WTC11 (cell line): ENCODE measurements at regions not wholly inside any gene's neighbourhood (a gene's known extent, or its start where the extent isn't known, plus 50 kb on each side); places are given as distances from the start of the nearest gene placed in this dataset.

ENCODE experiments used
- ATAC-seq: fragments of 200-7000 bp; cut with Tn5 transposase; 2 replicates; pipeline ENCODE4 v1.10.0; 2021; ENCODE audit warnings: mild to moderate bottlenecking, moderate library complexity
- CTCF ChIA-PET: fragments of 300-600 bp; sonication (Branson Sonifier 250); formaldehyde crosslinking; loops from one replicate; lab custom pipeline; 2021; ENCODE audit warnings: antibody characterized with exemption; lab: Charles Lee
- POLR2A ChIA-PET: fragments of 350-600 bp; sonication (Branson Sonifier 250); formaldehyde crosslinking; loops from one replicate; lab custom pipeline; 2021; ENCODE audit warnings: antibody characterized with exemption; lab: Charles Lee
- DNase-seq: peaks from one replicate; pipeline ENCODE4 v3.0.0; 2021; ENCODE audit warnings: low spot score
- H3K27ac Mint-ChIP-seq: 2 replicates; pipeline ENCODE4 v1.8.0; 2021; ENCODE audit warnings: mixed read lengths
- H3K27me3 Mint-ChIP-seq: 2 replicates; pipeline ENCODE4 v1.8.0; 2021; ENCODE audit warnings: low read depth, mild to moderate bottlenecking, moderate library complexity, mixed read lengths
- H3K36me3 Mint-ChIP-seq: 2 replicates; pipeline ENCODE4 v1.8.0; 2021; ENCODE audit warnings: mixed read lengths
- H3K4me1 Mint-ChIP-seq: 2 replicates; pipeline ENCODE4 v1.8.0; 2022; ENCODE audit warnings: mixed read lengths
- H3K4me3 Mint-ChIP-seq: 2 replicates; pipeline ENCODE4 v1.8.0; 2021; ENCODE audit warnings: mild to moderate bottlenecking, moderate library complexity, mixed read lengths
- H3K9me3 Mint-ChIP-seq: 2 replicates; pipeline ENCODE4 v1.8.0; 2021; ENCODE audit warnings: mixed read lengths
- CBFB ChIP-seq: sonication (generic); formaldehyde crosslinking; IDR thresholded peaks from 2 replicates; pipeline ENCODE4 v1.8.1; 2022; ENCODE audit warnings: mild to moderate bottlenecking, low read depth, missing genetic modification reagents
- FOXK1 ChIP-seq: sonication (generic); formaldehyde crosslinking; IDR thresholded peaks from 2 replicates; pipeline ENCODE4 v1.8.0; 2022; ENCODE audit warnings: mild to moderate bottlenecking, moderate library complexity, missing genetic modification reagents
- FOXP1 ChIP-seq: sonication (generic); formaldehyde crosslinking; IDR thresholded peaks from 2 replicates; pipeline ENCODE4 v1.8.0; 2022; ENCODE audit warnings: missing genetic modification reagents, mild to moderate bottlenecking, moderate library complexity, borderline replicate concordance
- MYBL2 ChIP-seq: sonication (generic); formaldehyde crosslinking; IDR thresholded peaks from 2 replicates; pipeline ENCODE4 v1.8.1; 2023; ENCODE audit warnings: mild to moderate bottlenecking, moderate library complexity, missing genetic modification reagents
- NR2C2 ChIP-seq: sonication (generic); formaldehyde crosslinking; IDR thresholded peaks from 2 replicates; pipeline ENCODE4 v1.8.0; 2022; ENCODE audit warnings: mild to moderate bottlenecking, missing genetic modification reagents
- PRRX2 ChIP-seq: fragments of 250-450 bp; sonication (Bioruptor Pico); IDR thresholded peaks from 2 replicates; pipeline ENCODE4 v1.8.0; 2021; ENCODE audit warnings: mild to moderate bottlenecking
- RORB ChIP-seq: fragments of 250-450 bp; sonication (Bioruptor Pico); IDR thresholded peaks from 2 replicates; pipeline ENCODE4 v1.9.0; 2021; ENCODE audit warnings: mild to moderate bottlenecking
- SOX15 ChIP-seq: fragments of 250-450 bp; sonication (Bioruptor Pico); IDR thresholded peaks from 2 replicates; pipeline ENCODE4 v1.9.0; 2021; ENCODE audit warnings: mild to moderate bottlenecking
- ZNF671 ChIP-seq: fragments of 250-450 bp; sonication (Bioruptor Pico); IDR thresholded peaks from 2 replicates; pipeline ENCODE4 v1.8.0; 2021; ENCODE audit warnings: mild to moderate bottlenecking
- TF ChIP-seq, protein P1 (sequence below): fragments of 200-600 bp; IDR thresholded peaks from 2 replicates; pipeline ENCODE4 v1.8.0; 2022; ENCODE audit warnings: antibody characterized with exemption
- TF ChIP-seq, protein P2 (sequence below): fragments of 250-450 bp; sonication (Bioruptor Pico); IDR thresholded peaks from 2 replicates; pipeline ENCODE4 v1.9.0; 2021; ENCODE audit warnings: mild to moderate bottlenecking
- TF ChIP-seq, protein P3 (sequence below): sonication (generic); formaldehyde crosslinking; IDR thresholded peaks from 2 replicates; pipeline ENCODE4 v1.8.1; 2023; ENCODE audit warnings: mild to moderate bottlenecking, missing genetic modification reagents
- TF ChIP-seq, protein P4 (sequence below): sonication (generic); formaldehyde crosslinking; IDR thresholded peaks from 2 replicates; pipeline ENCODE4 v1.8.1; 2022; ENCODE audit warnings: low read depth, mild to moderate bottlenecking, moderate library complexity, missing genetic modification reagents, borderline replicate concordance
- TF ChIP-seq, protein P5 (sequence below): sonication (generic); formaldehyde crosslinking; IDR thresholded peaks from 2 replicates; pipeline ENCODE4 v1.8.0; 2022; ENCODE audit warnings: missing genetic modification reagents
- TF ChIP-seq, protein P6 (sequence below): sonication (generic); formaldehyde crosslinking; IDR thresholded peaks from 2 replicates; pipeline ENCODE4 v1.8.1; 2023; ENCODE audit warnings: mild to moderate bottlenecking, missing genetic modification reagents, borderline replicate concordance
- TF ChIP-seq, protein P7 (sequence below): sonication (generic); formaldehyde crosslinking; IDR thresholded peaks from 2 replicates; pipeline ENCODE4 v1.8.1; 2022; ENCODE audit warnings: missing genetic modification reagents, borderline replicate concordance

DNA sequence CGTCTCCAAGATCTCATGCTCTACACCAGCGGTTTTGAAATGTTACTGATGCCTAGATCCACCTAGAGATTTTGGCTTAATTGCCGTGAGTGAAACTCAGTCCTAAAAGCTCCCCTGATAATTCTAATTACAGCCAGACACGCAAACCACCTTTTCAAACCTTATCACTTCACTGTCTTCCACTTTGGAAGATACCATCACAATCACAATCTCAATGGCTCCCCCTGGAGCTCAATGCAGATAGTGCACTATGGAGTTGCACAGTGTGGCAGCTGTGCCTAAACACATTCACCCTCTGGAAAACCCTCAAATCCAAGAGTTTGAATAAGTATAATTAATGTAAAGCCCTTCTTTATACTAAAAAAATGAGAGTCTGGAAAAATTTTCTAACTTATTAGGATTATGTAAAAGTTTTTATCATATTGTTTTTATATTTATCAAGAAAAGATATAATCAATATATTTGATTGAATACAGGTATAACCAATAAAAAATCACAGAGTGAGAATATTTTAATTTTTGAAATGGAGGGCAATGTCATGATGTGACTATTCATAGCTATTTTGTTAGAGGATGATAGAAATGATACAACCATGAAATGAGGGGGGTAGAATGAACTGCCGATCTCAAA is 102.9 kb upstream of the SLC8A1 start:
- Mint-ChIP-seq H3K9me3 (no peaks in the 10 kb centered on the region), H3K4me1 (0 out of 2 replicates have a peak, but pooled peaks cover 6% of the 10 kb centered on the region), H3K27me3 (no peaks in the 10 kb centered on the region), H3K4me3 (no peak overlapping the region), H3K27ac (no peak overlapping the region), H3K36me3 (no peaks in the 10 kb centered on the region)
- ChIA-PET POLR2A (no interaction called here), CTCF (interaction anchor here (0.7 to 2.1 kb wide), 22 partner anchors 10 to 641 kb away, joined by 3 to 24 read pairs (median 3); no protein-coding TSS in a partner anchor)
- DNase-seq (peak; percentile 83), ATAC-seq (peak; percentile 98)
- no peak for TF ChIP-seq FOXP1
- TF ChIP-seq, protein P1, sequence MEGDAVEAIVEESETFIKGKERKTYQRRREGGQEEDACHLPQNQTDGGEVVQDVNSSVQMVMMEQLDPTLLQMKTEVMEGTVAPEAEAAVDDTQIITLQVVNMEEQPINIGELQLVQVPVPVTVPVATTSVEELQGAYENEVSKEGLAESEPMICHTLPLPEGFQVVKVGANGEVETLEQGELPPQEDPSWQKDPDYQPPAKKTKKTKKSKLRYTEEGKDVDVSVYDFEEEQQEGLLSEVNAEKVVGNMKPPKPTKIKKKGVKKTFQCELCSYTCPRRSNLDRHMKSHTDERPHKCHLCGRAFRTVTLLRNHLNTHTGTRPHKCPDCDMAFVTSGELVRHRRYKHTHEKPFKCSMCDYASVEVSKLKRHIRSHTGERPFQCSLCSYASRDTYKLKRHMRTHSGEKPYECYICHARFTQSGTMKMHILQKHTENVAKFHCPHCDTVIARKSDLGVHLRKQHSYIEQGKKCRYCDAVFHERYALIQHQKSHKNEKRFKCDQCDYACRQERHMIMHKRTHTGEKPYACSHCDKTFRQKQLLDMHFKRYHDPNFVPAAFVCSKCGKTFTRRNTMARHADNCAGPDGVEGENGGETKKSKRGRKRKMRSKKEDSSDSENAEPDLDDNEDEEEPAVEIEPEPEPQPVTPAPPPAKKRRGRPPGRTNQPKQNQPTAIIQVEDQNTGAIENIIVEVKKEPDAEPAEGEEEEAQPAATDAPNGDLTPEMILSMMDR: peak; percentile 76

DNA sequence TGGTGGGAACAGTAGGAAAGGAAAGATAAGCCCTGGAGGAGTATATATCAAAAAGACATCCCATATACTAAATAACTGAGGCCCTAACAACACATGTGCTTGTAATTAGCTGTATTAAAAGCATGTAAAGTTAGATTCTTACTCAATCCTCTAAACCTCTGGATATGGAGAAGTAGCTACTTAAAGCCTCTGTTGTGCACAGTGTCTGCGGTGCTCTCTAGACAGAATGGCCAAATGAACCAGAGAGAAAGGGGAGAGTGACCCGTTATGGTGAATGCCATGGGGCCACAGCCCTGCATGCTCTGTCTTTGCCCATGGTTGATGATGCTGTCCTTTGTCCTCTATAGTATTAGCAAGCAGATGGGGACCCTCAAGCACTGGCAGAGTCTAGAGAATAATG is 104.4 kb upstream of the SLC8A1 start:
- DNase-seq: no peak
- CTCF ChIA-PET: no interaction called here
- no peaks in the 10 kb centered on the region for H3K9me3 Mint-ChIP-seq
- POLR2A ChIA-PET: no interaction called here
- H3K27ac Mint-ChIP-seq: no peak overlapping the region
- TF ChIP-seq FOXK1 (CRISPR knock-in tag): no peak
- no peak for TF ChIP-seq RORB
- TF ChIP-seq, protein P2, sequence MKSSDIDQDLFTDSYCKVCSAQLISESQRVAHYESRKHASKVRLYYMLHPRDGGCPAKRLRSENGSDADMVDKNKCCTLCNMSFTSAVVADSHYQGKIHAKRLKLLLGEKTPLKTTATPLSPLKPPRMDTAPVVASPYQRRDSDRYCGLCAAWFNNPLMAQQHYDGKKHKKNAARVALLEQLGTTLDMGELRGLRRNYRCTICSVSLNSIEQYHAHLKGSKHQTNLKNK (CRISPR knock-in tag): no peak
- no peak for TF ChIP-seq PRRX2
- TF ChIP-seq, protein P1: no peak
- TF ChIP-seq, protein P3, sequence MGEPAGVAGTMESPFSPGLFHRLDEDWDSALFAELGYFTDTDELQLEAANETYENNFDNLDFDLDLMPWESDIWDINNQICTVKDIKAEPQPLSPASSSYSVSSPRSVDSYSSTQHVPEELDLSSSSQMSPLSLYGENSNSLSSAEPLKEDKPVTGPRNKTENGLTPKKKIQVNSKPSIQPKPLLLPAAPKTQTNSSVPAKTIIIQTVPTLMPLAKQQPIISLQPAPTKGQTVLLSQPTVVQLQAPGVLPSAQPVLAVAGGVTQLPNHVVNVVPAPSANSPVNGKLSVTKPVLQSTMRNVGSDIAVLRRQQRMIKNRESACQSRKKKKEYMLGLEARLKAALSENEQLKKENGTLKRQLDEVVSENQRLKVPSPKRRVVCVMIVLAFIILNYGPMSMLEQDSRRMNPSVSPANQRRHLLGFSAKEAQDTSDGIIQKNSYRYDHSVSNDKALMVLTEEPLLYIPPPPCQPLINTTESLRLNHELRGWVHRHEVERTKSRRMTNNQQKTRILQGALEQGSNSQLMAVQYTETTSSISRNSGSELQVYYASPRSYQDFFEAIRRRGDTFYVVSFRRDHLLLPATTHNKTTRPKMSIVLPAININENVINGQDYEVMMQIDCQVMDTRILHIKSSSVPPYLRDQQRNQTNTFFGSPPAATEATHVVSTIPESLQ (CRISPR knock-in tag): no peak
- TF ChIP-seq, protein P4, sequence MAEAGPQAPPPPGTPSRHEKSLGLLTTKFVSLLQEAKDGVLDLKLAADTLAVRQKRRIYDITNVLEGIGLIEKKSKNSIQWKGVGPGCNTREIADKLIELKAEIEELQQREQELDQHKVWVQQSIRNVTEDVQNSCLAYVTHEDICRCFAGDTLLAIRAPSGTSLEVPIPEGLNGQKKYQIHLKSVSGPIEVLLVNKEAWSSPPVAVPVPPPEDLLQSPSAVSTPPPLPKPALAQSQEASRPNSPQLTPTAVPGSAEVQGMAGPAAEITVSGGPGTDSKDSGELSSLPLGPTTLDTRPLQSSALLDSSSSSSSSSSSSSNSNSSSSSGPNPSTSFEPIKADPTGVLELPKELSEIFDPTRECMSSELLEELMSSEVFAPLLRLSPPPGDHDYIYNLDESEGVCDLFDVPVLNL (CRISPR knock-in tag): no peak
- TF ChIP-seq, protein P5, sequence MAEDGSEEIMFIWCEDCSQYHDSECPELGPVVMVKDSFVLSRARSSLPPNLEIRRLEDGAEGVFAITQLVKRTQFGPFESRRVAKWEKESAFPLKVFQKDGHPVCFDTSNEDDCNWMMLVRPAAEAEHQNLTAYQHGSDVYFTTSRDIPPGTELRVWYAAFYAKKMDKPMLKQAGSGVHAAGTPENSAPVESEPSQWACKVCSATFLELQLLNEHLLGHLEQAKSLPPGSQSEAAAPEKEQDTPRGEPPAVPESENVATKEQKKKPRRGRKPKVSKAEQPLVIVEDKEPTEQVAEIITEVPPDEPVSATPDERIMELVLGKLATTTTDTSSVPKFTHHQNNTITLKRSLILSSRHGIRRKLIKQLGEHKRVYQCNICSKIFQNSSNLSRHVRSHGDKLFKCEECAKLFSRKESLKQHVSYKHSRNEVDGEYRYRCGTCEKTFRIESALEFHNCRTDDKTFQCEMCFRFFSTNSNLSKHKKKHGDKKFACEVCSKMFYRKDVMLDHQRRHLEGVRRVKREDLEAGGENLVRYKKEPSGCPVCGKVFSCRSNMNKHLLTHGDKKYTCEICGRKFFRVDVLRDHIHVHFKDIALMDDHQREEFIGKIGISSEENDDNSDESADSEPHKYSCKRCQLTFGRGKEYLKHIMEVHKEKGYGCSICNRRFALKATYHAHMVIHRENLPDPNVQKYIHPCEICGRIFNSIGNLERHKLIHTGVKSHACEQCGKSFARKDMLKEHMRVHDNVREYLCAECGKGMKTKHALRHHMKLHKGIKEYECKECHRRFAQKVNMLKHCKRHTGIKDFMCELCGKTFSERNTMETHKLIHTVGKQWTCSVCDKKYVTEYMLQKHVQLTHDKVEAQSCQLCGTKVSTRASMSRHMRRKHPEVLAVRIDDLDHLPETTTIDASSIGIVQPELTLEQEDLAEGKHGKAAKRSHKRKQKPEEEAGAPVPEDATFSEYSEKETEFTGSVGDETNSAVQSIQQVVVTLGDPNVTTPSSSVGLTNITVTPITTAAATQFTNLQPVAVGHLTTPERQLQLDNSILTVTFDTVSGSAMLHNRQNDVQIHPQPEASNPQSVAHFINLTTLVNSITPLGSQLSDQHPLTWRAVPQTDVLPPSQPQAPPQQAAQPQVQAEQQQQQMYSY: no peak
- TF ChIP-seq CBFB (CRISPR knock-in tag): no peak
- no peak for TF ChIP-seq SOX15 (CRISPR knock-in tag)
- TF ChIP-seq, protein P6, sequence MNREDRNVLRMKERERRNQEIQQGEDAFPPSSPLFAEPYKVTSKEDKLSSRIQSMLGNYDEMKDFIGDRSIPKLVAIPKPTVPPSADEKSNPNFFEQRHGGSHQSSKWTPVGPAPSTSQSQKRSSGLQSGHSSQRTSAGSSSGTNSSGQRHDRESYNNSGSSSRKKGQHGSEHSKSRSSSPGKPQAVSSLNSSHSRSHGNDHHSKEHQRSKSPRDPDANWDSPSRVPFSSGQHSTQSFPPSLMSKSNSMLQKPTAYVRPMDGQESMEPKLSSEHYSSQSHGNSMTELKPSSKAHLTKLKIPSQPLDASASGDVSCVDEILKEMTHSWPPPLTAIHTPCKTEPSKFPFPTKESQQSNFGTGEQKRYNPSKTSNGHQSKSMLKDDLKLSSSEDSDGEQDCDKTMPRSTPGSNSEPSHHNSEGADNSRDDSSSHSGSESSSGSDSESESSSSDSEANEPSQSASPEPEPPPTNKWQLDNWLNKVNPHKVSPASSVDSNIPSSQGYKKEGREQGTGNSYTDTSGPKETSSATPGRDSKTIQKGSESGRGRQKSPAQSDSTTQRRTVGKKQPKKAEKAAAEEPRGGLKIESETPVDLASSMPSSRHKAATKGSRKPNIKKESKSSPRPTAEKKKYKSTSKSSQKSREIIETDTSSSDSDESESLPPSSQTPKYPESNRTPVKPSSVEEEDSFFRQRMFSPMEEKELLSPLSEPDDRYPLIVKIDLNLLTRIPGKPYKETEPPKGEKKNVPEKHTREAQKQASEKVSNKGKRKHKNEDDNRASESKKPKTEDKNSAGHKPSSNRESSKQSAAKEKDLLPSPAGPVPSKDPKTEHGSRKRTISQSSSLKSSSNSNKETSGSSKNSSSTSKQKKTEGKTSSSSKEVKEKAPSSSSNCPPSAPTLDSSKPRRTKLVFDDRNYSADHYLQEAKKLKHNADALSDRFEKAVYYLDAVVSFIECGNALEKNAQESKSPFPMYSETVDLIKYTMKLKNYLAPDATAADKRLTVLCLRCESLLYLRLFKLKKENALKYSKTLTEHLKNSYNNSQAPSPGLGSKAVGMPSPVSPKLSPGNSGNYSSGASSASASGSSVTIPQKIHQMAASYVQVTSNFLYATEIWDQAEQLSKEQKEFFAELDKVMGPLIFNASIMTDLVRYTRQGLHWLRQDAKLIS (CRISPR knock-in tag): no peak
- TF ChIP-seq ZNF671 (CRISPR knock-in tag): no peak
- no peak for TF ChIP-seq NR2C2 (CRISPR knock-in tag)
- TF ChIP-seq MYBL2 (CRISPR knock-in tag): no peak
- TF ChIP-seq, protein P7, sequence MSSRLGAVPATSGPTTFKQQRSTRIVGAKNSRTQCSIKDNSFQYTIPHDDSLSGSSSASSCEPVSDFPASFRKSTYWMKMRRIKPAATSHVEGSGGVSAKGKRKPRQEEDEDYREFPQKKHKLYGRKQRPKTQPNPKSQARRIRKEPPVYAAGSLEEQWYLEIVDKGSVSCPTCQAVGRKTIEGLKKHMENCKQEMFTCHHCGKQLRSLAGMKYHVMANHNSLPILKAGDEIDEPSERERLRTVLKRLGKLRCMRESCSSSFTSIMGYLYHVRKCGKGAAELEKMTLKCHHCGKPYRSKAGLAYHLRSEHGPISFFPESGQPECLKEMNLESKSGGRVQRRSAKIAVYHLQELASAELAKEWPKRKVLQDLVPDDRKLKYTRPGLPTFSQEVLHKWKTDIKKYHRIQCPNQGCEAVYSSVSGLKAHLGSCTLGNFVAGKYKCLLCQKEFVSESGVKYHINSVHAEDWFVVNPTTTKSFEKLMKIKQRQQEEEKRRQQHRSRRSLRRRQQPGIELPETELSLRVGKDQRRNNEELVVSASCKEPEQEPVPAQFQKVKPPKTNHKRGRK (CRISPR knock-in tag): no peak
- no peaks in the 10 kb centered on the region for H3K27me3 Mint-ChIP-seq
- H3K4me1 Mint-ChIP-seq: 0 out of 2 replicates have a peak, but pooled peaks cover 6% of the 10 kb centered on the region
- no peaks in the 10 kb centered on the region for H3K36me3 Mint-ChIP-seq
- H3K4me3 Mint-ChIP-seq: no peak overlapping the region
- ATAC-seq: no peak
